ENCODE measurements at regions not wholly inside any gene's neighbourhood (a gene's known extent, or its start where the extent isn't known, plus 50 kb on each side); places are given as distances from the start of the nearest gene placed in this dataset.
"Not testable (repeated sequence)": the region's sequence is repeated elsewhere in the genome, so short reads cannot be mapped to it uniquely, and the experiment has no call there.

DNA sequence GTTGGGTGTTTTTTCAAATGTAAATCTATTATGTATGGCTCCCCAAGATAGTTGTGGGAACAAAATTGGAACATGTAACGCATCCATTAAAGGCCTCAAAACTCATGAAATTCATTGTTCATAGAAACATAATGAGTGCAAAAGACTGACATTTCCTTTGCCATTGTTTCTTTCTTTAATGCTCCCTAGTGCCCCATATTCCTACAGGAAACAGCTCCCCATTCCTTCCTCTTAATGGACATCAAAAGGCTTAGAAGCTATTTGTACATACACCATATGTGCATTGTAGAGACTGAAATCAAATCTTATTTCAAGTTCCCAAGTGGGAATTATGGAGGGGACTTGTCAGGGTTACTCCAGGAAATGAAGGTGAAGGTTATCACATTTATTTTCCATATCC is 139.1 kb downstream of the AHR start:
- Histone ChIP-seq H3K27me3 (ENCODE audit: insufficient read depth) (no peaks in the 10 kb centered on the region; the same call in 1 of the 2 replicates), H3K9me2 (no peaks in the 10 kb centered on the region), H3K9me3 (no peaks in the 10 kb centered on the region), H3K79me2 (ENCODE audit: insufficient read depth) (no peaks in the 10 kb centered on the region), H3K4me1 (ENCODE audit: control insufficient read depth in 1 of 2, insufficient read depth in 2 of 2, low read depth in 1 of 2, low read length in 1 of 2) (no peaks in the 10 kb centered on the region), H3K27ac (ENCODE audit: low read depth in 2 of 2, low read length in 1 of 2) (no peak overlapping the region), H4K20me1 (ENCODE audit: insufficient read depth) (no peaks in the 10 kb centered on the region), H3K36me3 (replicated peaks in 1 of 2; ENCODE audit: control insufficient read depth in 1 of 2, insufficient read depth in 2 of 2, low read length in 1 of 2) (no peaks in the 10 kb centered on the region), H3K4me3 (ENCODE audit: low read depth in 2 of 2, low read length in 1 of 2) (no peak overlapping the region), H3F3A (replicated peaks; ENCODE audit: insufficient read depth) (no peaks in the 10 kb centered on the region), H3K4me2 (no peak overlapping the region), H2AFZ (ENCODE audit: low read depth) (no peak overlapping the region), H3K9ac (no peak overlapping the region)
- no peak for DNase-seq
- no peak for TF ChIP-seq TAF1 (IDR thresholded peaks at IDR 0.05; ENCODE audit: borderline replicate concordance, low read depth, low read length)
- ChIA-PET CTCF (no interaction called here), POLR2A (no interaction called here)
- 13% methylated on average over 1 of the region's 1 CpG for WGBS (ENCODE audit: low lambda C conversion rate)

DNA sequence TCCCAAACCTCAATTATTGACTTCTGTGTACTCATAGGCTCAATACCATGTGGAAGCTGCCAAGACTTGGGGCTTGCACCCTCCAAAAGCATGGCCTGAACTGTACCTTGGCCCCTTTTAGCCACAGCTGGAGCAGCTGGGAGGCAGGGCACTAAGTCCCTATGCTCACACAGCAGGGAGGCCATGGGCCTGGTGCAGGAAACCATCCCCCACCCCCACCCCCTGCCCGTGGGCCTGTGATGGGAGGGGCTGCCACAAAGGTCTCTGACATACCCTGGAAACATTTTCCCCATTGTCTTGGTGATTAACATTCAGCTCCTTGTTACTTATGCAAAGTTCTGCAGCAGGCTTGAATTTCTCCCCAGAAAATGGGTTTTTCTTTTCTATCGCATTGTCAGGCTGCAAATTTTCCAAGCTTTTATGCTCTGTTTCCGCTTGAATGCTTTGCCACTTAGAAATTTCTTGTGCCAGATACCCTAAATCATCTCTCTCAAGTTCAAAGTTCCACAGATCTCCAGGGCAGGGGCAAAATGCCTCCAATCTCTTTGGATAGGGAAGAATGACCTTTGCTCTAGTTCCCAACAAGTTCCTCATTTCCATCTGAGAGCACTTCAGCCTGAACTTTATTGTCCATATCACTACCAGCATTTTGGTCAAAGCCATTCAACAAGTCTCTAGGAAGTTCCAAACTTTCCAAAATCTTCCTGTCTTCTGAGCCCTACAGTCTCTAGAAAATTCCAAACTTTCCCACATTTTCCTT is 141.8 kb downstream of the AHR start:
- H3K4me1 ChIP-seq (ENCODE audit: control insufficient read depth in 1 of 2, insufficient read depth in 2 of 2, low read depth in 1 of 2, low read length in 1 of 2); H3K9ac ChIP-seq; H3K9me3 ChIP-seq; POLR2A ChIA-PET; H3K9me2 ChIP-seq; H3K79me2 ChIP-seq (ENCODE audit: insufficient read depth); H4K20me1 ChIP-seq (ENCODE audit: insufficient read depth); H3K27me3 ChIP-seq (ENCODE audit: insufficient read depth); H2AFZ ChIP-seq (ENCODE audit: low read depth); DNase-seq; H3K4me2 ChIP-seq; H3K27ac ChIP-seq (ENCODE audit: low read depth in 2 of 2, low read length in 1 of 2); H3K36me3 ChIP-seq (replicated peaks in 1 of 2; ENCODE audit: control insufficient read depth in 1 of 2, insufficient read depth in 2 of 2, low read length in 1 of 2); H3F3A ChIP-seq (replicated peaks; ENCODE audit: insufficient read depth); H3K4me3 ChIP-seq (ENCODE audit: low read depth in 2 of 2, low read length in 1 of 2): not testable (repeated sequence)
- CTCF ChIA-PET, result interaction anchor here (0.5 kb wide), 1 partner anchor 12 kb away, joined by 3 read pairs; no protein-coding TSS in a partner anchor
- WGBS (ENCODE audit: low lambda C conversion rate), result 11% methylated on average over 3 of the region's 3 CpGs

DNA sequence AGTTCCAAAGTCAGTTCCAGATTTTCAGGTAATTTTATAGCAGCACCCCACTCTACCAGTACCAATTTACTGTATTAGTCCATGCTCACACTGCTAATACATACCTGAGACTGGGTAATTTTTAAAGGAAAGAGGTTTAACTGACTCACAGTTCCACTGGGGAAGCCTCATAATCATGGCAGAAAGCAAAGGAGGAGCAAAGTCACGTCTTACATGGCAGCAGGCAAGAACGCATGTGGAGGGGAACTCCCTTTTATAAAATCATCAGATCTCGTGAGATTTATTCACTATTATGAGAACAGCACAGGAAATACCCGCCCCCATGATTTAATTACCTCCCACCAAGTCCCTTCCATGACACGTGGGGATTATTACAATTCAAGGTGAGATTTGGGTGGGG is 142.4 kb downstream of the AHR start:
- Histone ChIP-seq H3K4me3 (ENCODE audit: low read depth in 2 of 2, low read length in 1 of 2) (no peak overlapping the region), H3K27me3 (ENCODE audit: insufficient read depth) (no peaks in the 10 kb centered on the region; the same call in 1 of the 2 replicates)
- WGBS (ENCODE audit: low lambda C conversion rate), result 10% methylated on average over 5 of the region's 5 CpGs
- TF ChIP-seq, protein P1, sequence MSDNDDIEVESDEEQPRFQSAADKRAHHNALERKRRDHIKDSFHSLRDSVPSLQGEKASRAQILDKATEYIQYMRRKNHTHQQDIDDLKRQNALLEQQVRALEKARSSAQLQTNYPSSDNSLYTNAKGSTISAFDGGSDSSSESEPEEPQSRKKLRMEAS (IDR thresholded peaks at IDR 0.05; ENCODE audit: low read depth), result no peak
- TF ChIP-seq, protein P2, sequence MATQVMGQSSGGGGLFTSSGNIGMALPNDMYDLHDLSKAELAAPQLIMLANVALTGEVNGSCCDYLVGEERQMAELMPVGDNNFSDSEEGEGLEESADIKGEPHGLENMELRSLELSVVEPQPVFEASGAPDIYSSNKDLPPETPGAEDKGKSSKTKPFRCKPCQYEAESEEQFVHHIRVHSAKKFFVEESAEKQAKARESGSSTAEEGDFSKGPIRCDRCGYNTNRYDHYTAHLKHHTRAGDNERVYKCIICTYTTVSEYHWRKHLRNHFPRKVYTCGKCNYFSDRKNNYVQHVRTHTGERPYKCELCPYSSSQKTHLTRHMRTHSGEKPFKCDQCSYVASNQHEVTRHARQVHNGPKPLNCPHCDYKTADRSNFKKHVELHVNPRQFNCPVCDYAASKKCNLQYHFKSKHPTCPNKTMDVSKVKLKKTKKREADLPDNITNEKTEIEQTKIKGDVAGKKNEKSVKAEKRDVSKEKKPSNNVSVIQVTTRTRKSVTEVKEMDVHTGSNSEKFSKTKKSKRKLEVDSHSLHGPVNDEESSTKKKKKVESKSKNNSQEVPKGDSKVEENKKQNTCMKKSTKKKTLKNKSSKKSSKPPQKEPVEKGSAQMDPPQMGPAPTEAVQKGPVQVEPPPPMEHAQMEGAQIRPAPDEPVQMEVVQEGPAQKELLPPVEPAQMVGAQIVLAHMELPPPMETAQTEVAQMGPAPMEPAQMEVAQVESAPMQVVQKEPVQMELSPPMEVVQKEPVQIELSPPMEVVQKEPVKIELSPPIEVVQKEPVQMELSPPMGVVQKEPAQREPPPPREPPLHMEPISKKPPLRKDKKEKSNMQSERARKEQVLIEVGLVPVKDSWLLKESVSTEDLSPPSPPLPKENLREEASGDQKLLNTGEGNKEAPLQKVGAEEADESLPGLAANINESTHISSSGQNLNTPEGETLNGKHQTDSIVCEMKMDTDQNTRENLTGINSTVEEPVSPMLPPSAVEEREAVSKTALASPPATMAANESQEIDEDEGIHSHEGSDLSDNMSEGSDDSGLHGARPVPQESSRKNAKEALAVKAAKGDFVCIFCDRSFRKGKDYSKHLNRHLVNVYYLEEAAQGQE (IDR thresholded peaks at IDR 0.05; ENCODE audit: low read depth, low read length), result no peak
- TF ChIP-seq, protein P3, sequence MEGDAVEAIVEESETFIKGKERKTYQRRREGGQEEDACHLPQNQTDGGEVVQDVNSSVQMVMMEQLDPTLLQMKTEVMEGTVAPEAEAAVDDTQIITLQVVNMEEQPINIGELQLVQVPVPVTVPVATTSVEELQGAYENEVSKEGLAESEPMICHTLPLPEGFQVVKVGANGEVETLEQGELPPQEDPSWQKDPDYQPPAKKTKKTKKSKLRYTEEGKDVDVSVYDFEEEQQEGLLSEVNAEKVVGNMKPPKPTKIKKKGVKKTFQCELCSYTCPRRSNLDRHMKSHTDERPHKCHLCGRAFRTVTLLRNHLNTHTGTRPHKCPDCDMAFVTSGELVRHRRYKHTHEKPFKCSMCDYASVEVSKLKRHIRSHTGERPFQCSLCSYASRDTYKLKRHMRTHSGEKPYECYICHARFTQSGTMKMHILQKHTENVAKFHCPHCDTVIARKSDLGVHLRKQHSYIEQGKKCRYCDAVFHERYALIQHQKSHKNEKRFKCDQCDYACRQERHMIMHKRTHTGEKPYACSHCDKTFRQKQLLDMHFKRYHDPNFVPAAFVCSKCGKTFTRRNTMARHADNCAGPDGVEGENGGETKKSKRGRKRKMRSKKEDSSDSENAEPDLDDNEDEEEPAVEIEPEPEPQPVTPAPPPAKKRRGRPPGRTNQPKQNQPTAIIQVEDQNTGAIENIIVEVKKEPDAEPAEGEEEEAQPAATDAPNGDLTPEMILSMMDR (IDR thresholded peaks at IDR 0.05), result no peak
- no peak for TF ChIP-seq FOXM1 (IDR thresholded peaks at IDR 0.05; ENCODE audit: low read depth)
- TF ChIP-seq MEF2A (IDR thresholded peaks at IDR 0.05; ENCODE audit: borderline replicate concordance, low read depth), result no peak
- no peak for TF ChIP-seq POLR2AphosphoS5 (IDR thresholded peaks at IDR 0.05; ENCODE audit: low read depth, low read length)
- no peak for TF ChIP-seq SIN3A (IDR thresholded peaks at IDR 0.05; ENCODE audit: borderline replicate concordance, low read depth, low read length)
- no peak for TF ChIP-seq RCOR1 (IDR thresholded peaks at IDR 0.05; ENCODE audit: low read length)
- no peak for TF ChIP-seq FOSL2 (IDR thresholded peaks at IDR 0.05; ENCODE audit: borderline replicate concordance, low read depth)
- TF ChIP-seq SMC3 (IDR thresholded peaks at IDR 0.05; ENCODE audit: low read depth, low read length), result no peak
- no peak for TF ChIP-seq EZH2phosphoT487 (IDR thresholded peaks at IDR 0.05; ENCODE audit: borderline replicate concordance, low read depth)
- TF ChIP-seq JUND (IDR thresholded peaks at IDR 0.05), result no peak
- no peak for TF ChIP-seq NFIC (IDR thresholded peaks at IDR 0.05; ENCODE audit: borderline replicate concordance)
- no peak for TF ChIP-seq GATA2 (CRISPR knock-in tag; IDR thresholded peaks at IDR 0.05)
- TF ChIP-seq TAF1 (IDR thresholded peaks at IDR 0.05; ENCODE audit: borderline replicate concordance, low read depth, low read length), result no peak
- no peak for TF ChIP-seq MXI1 (IDR thresholded peaks at IDR 0.05; ENCODE audit: low read depth, low read length)
- TF ChIP-seq EP300 (IDR thresholded peaks at IDR 0.05; ENCODE audit: borderline replicate concordance in 1 of 2, low read depth in 1 of 2, low read length in 1 of 2), result no peak

More for the DNA sequence above, 142.4 kb downstream of the AHR start:
- 0 out of 4 replicates have a peak, but pooled peaks cover 0 to 8% of the 10 kb centered on the region in 2 experiments for H3K4me1 ChIP-seq (ENCODE audit: control insufficient read depth in 1 of 2, insufficient read depth in 2 of 2, low read depth in 1 of 2, low read length in 1 of 2)
- ChIA-PET CTCF (no interaction called here), POLR2A (no interaction called here)
- no peaks in the 10 kb centered on the region for H3K79me2 ChIP-seq (ENCODE audit: insufficient read depth)
- H4K20me1 ChIP-seq (ENCODE audit: insufficient read depth), result no peaks in the 10 kb centered on the region
- H3K36me3 ChIP-seq (replicated peaks in 1 of 2; ENCODE audit: control insufficient read depth in 1 of 2, insufficient read depth in 2 of 2, low read length in 1 of 2), result no peaks in the 10 kb centered on the region
- DNase-seq, result no peak
- H2AFZ ChIP-seq (ENCODE audit: low read depth), result no peak overlapping the region
- no peaks in the 10 kb centered on the region for H3F3A ChIP-seq (replicated peaks; ENCODE audit: insufficient read depth)
- no peak overlapping the region for H3K27ac ChIP-seq (ENCODE audit: low read depth in 2 of 2, low read length in 1 of 2)
- no peaks in the 10 kb centered on the region for H3K9me2 ChIP-seq
- H3K4me2 ChIP-seq, result no peak overlapping the region
- H3K9me3 ChIP-seq, result no peaks in the 10 kb centered on the region
- H3K9ac ChIP-seq, result no peak overlapping the region

All from SK-N-SH (cell line).